Mammary epithelial cell (primary cell): ENCODE measurements at regions not wholly inside any gene's neighbourhood (a gene's known extent, or its start where the extent isn't known, plus 50 kb on each side); places are given as distances from the start of the nearest gene placed in this dataset.

ENCODE experiments used
- EZH2 ChIP-seq: IDR thresholded peaks from 2 replicates; pipeline ENCODE4 v1.6.1; 2012; ENCODE audit warnings: low read length, inconsistent platforms, borderline replicate concordance
- TF ChIP-seq, protein P1 (sequence below), 2 donors: IDR thresholded peaks in 1 of 2; conservative IDR thresholded peaks in 1 of 2; 2 replicates each; pipeline ENCODE4 v1.5.1; 2011 to 2012; ENCODE audit warnings: inconsistent platforms in 2 of 2, low read length in 2 of 2, mild to moderate bottlenecking in 2 of 2, control low read depth in 1 of 2, low read depth in 1 of 2; ENCODE audit not compliant: insufficient read depth in 1 of 2; ENCODE audit errors: extremely low read depth in 1 of 2

DNA sequence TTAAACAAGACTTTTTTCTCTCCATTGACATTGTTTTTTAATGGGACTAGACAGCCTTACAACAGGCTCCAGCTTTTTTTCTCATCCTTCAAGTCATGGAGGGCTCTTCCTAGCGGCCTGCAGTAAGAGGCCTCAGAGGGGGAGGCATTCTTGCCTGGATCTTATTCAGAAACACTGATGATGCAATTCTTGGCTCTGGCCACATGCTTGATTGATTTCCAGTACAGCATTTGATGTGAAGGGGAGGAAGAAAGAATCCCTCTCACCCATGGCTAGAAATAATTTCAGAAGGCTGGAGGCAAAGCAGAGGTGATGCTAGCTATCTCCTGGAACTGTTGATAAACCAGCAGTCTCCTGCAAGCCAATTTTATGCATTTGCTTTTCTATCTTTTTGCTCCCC lies 324.8 kb downstream of the PRELID2 start:
- TF ChIP-seq, protein P1, sequence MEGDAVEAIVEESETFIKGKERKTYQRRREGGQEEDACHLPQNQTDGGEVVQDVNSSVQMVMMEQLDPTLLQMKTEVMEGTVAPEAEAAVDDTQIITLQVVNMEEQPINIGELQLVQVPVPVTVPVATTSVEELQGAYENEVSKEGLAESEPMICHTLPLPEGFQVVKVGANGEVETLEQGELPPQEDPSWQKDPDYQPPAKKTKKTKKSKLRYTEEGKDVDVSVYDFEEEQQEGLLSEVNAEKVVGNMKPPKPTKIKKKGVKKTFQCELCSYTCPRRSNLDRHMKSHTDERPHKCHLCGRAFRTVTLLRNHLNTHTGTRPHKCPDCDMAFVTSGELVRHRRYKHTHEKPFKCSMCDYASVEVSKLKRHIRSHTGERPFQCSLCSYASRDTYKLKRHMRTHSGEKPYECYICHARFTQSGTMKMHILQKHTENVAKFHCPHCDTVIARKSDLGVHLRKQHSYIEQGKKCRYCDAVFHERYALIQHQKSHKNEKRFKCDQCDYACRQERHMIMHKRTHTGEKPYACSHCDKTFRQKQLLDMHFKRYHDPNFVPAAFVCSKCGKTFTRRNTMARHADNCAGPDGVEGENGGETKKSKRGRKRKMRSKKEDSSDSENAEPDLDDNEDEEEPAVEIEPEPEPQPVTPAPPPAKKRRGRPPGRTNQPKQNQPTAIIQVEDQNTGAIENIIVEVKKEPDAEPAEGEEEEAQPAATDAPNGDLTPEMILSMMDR (conservative IDR thresholded peaks at IDR 0.05 in 1 of 2, IDR thresholded peaks at IDR 0.05 in 1 of 2; ENCODE audit: extremely low read depth in 1 of 2, insufficient read depth in 1 of 2, low read depth in 1 of 2, low read length in 2 of 2): no peak
- TF ChIP-seq EZH2: no peak
